Germinal center (tissue), 1 donor: ENCODE measurements at regions not wholly inside any gene's neighbourhood (a gene's known extent, or its start where the extent isn't known, plus 50 kb on each side); places are given as distances from the start of the nearest gene placed in this dataset.
"Not testable (repeated sequence)": the region's sequence is repeated elsewhere in the genome, so short reads cannot be mapped to it uniquely, and the experiment has no call there.

Experiments
- DNase-seq: peaks from one replicate; pipeline ENCODE4 v3.0.0; 2012; ENCODE audit warnings: mixed read lengths, low spot score

GRCh38 chr16:72729552-72729951 lies 318.4 kb downstream of the ZFHX3 start:
- DNase-seq = not testable (repeated sequence)

DNA sequence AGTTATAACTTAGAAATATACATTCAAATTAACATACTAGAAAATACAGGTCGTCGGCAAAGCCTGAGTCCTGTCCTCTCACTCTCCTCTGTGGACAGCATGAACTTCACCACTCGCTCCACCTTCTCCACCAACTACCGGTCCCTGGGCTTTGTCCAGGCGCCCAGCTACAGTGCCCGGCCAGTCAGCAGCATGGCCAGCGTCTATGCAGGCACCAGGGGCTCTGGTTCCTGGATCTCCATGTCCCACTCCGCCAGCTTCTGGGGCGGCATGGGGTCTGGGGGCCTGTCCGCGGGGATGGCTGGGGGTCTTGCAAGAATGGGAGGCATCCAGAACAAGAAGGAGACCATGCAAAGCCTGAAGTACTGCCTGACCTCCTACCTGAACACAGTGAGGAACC lies 319.4 kb downstream of the ZFHX3 start:
- no peak for DNase-seq

DNA sequence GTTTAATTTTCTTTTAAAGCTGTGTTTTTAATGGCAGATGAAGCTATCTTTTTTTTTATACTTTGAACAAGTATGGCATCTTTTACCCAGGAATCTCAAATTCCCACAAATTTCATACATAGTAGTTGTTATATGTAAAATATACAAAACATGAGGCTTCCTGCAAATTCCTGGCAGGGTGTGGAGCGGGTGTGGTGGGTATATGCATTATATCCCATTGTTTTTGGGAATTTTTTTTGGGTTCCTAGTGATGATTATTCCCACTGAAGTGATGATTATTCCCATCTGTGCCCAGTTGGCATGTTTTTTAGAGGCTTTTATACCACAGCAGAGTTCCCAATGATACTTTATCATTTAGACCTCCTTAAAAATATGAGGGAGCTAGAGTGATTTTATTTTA lies 320.4 kb downstream of the ZFHX3 start:
- no peak for DNase-seq

DNA sequence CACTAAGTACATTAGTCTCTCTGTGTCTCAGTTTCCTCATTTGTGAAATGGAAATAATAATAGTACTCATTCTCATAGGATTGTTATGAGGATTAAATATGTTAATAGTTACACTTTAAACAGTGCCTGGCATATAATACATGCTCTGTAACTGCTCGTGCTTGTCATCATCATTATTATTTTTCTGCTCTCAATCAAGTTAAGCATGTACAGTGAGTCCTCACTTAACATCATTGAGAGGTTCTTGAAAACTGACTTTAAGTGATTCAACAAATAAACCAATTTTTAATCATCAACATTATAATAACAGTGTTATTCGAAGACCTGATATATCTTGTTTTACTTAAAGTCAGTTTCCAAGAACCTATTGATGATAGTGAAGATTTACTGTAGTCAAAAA lies 322.3 kb downstream of the ZFHX3 start:
- DNase-seq = no peak

GRCh38 chr16:72723781-72724180 lies 324.1 kb downstream of the ZFHX3 start:
- DNase-seq = no peak

- no peak for DNase-seq
Observed at GRCh38 chr16:72722552-72722951, 325.4 kb downstream of the ZFHX3 start.

GRCh38 chr16:72721981-72722380 lies 325.9 kb downstream of the ZFHX3 start:
- DNase-seq = no peak

GRCh38 chr16:72715267-72715666 lies 332.7 kb downstream of the ZFHX3 start:
- no peak for DNase-seq

- DNase-seq = no peak
Observed at GRCh38 chr16:72711823-72712222, 336.1 kb downstream of the ZFHX3 start.

GRCh38 chr16:72705801-72706200 lies 342.1 kb downstream of the ZFHX3 start:
- DNase-seq = no peak

DNA sequence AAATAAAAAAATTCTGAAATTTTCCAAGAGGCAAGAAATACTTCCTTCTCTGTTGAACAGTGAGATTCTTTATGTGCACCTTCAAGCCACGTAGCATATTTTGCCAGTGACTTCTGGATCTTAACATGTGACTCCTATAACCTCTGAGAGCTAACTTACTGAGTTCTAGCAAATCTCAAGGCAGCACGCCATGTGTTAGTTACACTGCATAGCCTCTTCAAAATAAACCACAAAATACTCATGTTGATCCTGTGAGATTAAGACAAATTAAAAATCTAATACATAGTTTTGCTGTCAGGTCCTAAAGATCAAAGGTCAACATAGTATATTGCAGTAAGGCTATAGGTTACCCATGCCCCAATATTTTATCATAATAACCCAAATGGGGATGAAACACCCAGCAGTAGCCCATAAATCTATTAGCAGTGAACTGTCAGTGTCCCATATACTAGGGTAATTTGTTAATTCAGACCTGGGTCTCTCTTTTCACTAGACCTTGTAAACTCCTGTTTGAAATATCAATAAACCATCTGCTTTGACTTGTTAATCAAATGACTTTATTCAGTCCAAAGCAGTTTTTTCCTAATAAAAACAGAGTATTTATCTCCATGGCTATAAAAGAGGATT lies 343.1 kb downstream of the ZFHX3 start:
- no peak for DNase-seq

DNA sequence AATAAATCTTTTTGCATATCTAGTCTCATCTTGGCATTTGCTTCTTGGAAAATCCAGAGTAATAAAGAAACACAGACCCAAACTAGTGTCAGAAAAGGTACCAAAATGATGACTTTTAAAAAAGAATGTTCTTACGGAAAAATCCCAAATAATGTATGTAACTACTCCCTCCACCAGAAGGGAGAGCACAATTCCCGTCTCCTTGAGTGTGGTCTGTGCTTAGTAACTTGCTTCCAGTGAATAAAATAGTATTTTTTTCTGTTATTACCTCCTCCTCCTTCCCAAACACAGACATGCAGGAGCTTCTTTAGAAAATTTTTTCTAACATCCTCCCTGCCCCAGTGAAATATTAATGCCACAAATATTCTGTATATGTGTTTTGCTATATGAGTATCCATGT lies 358.1 kb downstream of the ZFHX3 start:
- DNase-seq = no peak

GRCh38 chr16:72680732-72681131 lies 367.2 kb downstream of the ZFHX3 start:
- DNase-seq = no peak

DNA sequence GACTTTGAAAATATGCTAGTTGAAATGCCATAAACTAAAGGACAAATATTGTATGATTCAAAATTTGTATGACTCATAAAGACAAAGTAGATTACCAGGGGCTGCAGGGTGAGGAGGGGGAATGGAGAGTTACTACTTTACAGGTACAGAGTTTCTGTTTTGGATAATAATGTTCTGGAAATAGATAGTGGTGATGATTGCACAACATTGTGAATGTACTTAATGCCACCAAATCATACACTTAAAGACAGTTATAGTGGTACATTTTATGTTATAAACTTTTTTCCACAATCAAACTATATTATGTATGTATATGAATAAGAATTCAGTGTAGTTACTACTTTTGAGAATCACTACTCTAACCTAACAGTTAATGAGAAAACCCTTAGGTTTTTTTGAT lies 368.1 kb downstream of the ZFHX3 start:
- no peak for DNase-seq

DNA sequence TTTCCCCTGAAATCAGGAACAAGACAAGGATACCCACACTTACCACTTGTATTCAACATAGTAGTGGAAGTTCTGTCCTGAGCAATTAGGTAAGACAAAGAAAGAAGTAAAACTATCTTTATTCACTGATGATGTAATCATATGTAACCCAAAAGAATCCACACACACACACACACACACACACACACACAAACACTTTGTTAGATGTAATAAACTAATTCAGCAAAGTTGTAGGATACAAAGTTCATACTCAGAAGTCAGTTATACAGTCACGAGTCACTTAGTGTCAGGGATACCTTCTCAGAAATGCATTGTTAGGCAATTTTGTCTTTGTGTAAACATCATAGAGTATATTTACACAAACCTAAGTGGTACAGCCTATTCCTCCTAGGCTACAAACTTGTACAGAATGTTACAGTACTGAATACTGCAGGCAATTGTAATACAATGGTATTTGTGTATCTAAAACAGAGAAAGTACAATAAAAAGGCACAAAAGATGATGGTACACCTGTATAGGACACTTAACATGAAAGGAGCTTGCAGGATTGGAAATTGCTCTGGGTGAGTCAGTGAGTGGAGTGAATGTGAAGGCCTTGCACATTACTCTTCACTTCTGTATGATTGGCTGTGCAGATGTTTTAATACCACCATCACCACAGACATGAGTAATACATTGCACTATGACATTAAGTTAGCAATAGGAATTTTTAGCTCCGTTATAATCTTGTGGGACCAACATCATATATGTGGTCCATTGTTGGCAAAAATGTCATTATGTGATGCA lies 370.1 kb downstream of the ZFHX3 start:
- no peak for DNase-seq

GRCh38 chr16:72673118-72673517 lies 374.8 kb downstream of the ZFHX3 start:
- no peak for DNase-seq

DNA sequence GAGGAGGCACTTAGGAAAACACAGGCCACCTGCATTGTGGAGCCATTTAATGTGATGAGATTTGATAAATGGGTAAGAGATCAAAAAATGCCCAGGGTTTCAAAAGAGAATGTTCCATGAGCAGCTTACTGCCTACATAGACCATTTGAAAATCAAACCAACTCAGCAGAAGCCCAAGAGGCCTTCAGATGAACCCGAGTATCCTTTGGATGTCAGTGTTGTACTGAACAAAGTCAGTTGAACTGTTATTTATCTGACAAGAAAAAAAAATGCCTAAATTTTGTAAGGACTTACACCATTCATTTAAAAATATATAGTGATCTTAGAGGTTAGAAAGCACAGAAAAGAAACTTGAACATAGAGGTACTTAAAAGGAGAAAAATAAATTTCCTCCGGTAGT lies 381.7 kb downstream of the ZFHX3 start:
- no peak for DNase-seq

- DNase-seq = no peak
Observed at GRCh38 chr16:72665701-72666100, 382.2 kb downstream of the ZFHX3 start.

DNA sequence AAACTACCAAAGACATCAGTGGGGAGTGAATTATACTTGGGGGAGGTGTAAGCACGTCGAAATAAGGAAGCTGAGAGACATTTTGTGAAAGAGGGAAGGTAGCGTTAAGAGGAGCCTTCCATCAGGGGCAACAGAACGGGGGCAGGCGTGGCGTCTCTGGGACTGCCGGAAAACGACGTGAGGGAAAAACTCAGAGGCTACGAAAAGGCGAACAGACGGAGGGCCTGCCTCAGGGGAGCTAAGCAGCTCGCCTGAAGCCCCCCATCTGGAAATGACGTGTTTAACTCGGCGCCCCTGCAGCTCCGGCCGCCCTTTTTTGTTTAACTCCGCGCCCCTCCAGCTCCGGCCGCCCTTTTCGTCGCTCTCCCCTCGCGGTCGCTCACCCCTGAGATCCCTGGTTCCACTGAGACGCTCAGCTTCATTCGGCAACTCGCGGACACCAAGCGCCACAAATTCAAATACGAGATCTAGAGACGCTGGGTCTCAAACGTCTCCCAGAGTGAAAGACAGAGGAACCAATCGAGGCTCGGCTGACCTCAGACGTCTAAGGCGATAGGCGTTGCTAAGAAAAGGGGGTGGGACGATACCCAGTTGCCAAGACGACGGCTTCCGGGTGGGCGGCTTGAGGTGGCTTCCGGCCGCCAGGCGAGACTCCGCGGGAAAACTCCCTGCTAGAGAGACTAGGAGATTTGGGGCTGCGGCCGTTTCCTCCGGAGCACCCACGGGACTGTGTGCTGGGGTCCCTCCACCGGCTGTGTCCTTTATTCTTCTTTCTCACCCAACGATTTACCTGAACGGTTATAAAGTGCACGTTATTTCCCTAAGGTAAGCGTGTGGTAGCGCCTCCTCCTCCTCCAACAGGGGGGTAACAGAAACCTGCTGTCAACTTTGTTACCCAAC lies 383.2 kb downstream of the ZFHX3 start:
- DNase-seq = peak; percentile 99

DNA sequence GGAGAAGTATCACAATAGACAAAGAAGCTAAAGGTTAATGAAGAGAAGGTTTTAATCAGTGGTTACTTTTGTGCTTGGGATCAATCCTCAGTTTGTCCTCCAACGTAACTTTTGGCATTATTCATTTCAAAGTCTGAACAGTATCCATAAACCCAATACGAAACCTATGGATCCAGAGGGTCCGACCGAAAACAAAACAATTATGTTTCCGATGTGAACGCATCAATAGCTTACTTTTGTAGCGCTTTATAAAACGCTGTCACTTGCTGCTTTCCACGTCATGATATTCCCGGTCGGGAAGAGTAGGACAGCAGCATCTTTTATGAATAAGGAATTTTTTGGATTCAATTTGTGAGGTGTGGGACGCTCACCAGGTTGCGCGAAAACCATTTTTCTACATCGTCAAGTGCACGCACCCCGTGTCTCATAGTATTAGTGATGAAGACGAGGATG lies 383.8 kb downstream of the ZFHX3 start:
- no peak for DNase-seq

- no peak for DNase-seq
Observed at GRCh38 chr16:72658888-72659717, 388.8 kb downstream of the ZFHX3 start.

- DNase-seq = no peak
Observed at GRCh38 chr16:72657791-72658190, 390.1 kb downstream of the ZFHX3 start.
